ENCODE measurements at regions not wholly inside any gene's neighbourhood (a gene's known extent, or its start where the extent isn't known, plus 50 kb on each side); places are given as distances from the start of the nearest gene placed in this dataset.

DNA sequence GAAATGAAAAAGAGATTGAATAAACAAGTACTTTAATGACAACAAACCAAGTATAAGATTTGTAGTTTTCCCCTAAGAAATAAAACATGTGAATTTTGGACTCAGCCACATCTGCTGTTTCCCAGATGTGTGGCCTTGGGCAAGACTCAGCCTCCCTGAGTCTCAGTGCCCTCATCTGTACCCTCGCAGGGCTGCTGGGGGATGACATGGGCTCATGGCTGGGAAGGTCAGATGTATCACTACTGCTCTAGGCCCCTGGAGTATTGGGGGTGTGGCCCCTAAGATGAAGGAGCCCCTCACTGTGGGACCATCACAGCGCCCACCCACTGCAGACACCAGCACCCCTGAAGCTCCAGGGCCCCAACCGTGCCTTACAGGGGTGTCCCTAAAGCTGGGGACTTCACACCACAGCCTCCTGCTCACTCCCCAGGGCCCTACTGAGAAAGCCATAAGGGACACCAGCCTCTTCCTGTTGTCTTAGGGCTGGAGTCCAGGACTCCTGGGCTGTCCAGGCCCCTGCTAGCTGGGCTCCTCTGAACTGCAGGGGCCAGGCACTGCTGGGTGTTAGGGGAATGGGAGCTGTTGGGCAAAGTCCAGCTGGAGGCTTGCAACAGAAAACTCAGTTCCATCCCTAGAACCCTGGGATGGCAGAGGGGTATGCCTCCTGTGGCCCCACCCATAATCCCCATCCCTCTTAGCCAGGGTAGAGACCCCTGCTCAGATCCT is 104.0 kb upstream of the WNT4 start:
- no peak for ATAC-seq

DNA sequence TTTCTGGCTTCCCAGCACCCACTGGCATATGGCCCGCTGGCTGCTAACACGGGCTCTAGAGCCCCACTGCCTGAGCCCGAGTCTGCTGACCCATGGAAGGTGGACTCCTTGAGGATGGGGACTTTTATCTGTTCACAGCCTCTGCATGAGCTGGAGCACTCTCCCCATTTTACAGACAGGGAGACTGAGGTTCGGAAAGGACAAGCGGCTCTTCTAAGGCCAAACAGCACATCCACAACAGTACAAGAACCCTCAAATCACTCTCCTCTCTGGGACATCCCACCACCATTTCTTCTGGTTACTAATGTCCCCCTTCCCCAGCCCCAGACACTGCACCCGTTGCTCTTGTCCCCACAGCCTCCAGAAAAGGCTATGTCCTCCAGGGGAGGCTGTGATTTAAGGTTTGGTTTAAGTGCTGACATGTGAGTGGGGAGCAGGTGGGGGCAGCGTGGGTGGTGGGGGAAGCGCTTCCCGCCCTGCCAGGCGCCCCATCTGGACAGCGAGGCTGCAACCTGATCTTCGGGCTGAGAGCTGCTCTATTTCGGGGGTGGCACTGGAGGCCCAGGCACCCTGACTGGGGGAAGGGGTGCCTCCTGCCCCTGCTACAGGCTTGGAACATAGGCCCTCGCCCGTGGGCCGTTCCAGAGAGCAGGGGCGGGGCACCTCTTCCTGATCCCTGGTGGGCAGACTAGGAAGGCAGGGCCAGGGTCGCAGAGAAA is 104.8 kb upstream of the WNT4 start:
- ATAC-seq: no peak

DNA sequence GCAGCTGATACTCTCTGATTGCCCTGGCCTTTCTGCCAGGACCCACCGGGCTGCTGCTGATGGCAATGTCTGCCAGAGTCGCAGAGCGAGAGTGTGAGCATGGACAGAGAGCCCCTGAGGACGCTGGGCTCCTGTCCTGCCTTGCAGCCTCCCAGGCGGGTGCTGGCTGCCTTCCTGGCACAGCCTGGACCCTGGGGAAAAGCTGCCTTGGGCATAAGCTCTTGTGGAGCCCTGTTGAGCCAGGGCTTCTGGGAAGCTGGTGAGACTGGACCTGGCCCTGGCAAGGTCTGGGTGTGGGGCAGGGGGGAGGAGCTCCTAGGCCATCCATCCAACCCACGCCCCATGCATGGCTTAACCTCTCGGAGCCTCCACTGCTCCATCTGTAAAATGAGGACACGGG is 105.8 kb upstream of the WNT4 start:
- no peak for ATAC-seq

DNA sequence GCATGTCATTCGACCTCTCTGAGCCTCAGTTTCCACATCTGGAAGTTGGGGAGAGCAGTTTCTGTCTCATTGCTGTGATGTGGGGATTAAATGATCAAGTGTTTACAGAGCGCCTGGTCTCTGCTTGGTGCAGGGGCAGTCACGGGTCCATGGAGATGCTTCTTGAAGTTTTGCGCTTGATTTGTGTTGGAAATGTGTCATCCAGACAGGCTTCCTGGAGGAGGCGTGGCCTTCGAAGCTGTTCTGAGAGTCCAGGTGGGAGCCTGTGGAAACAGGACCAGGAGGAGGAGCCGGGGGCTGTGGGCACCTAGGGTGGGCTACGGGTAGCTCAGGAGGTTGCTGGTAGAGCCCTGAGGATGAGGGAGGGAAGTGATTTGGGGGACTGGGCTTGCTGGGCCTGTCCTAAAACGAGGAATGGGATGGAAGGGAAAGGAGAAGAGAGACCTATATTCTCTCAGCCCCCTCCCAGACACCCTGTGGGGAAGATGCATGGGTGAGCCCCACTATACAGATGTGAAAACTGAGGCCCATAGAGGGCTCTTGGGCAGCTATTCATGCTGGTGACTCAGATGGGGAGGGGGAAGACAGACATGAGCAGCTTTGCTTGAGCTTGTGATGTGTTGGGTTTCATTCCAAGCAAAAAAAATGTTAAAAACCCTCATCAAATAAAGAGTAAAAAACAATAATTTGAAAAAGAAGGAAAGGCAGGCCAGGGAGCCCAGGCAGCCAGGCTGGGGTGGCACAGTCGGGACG is 107.2 kb upstream of the WNT4 start:
- ATAC-seq: no peak

DNA sequence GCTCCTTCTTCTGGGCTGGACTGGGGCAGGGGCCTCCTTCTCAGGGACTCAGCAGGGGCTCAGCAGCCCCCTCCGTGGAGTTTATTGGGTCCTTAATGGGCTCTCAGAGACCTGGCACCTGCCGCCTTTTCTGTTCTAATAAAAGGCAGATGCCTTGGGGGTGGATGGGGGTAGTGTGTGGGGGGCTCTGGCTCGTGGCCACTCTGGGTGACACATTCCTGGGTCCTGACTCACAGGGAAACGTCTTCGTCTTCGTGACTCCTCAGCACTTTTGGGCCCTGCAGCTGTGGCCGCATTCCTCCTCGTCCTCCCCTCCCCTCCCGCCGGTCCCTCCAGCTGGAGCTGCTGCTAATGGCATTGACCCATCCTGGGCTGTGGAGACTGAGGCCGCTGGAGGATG is 107.8 kb upstream of the WNT4 start:
- ATAC-seq: no peak

DNA sequence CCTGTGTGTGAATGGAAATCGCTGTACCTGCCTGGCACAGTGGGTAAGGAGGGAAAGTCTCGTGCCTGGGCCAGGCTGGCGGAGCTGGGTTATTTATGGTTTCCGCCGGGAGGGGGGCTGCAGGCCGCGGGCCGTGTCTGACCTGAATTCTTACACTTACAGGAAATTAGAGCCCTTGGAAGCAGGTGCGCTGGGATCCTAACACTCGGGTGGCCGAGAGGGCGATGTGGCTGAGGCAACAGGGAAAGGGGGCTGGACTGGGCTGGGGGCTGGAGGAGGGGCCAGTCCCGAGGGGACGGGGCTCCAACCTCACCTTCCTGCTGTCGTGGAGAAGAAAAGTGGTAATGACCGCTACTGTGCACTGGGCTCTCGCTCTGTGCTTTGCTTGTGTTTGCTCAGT is 109.4 kb upstream of the WNT4 start:
- ATAC-seq: no peak

DNA sequence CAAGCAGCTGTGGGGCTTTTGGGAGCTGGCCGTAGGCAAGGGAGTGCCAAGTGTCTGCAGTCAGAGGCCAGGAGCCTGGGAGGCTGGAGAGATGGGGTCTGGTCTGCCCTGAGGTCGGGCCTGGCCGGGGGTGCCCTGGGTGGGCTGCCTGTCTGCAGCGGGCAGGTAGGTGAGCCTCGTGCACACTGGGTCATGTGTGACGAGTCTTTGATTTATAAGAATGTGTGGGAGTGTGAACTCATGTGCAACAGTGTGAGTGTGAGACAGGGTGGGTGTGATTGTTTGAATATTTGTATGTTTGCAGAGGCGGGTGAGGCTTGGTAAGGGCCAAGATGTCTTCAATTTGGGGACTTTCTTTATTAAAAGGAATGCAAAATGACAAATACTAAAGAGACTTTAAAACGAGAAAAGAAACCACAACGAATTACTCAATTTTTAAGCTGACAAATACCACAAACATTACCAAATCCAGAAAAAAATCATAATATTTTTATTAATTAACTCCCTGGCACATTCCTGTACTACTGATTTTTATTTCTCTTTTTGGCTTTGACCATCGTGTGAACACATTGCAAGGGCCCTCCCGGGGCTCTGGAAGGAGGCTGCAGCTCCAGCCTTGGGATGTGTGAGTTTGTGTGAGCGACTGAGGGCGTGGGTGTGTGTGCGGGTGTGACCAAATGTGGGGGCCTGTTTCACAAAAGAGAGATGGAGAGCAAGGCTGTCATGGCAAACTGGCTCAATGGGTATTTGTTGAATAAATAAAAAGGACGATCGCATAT is 110.3 kb upstream of the WNT4 start:
- ATAC-seq: no peak

DNA sequence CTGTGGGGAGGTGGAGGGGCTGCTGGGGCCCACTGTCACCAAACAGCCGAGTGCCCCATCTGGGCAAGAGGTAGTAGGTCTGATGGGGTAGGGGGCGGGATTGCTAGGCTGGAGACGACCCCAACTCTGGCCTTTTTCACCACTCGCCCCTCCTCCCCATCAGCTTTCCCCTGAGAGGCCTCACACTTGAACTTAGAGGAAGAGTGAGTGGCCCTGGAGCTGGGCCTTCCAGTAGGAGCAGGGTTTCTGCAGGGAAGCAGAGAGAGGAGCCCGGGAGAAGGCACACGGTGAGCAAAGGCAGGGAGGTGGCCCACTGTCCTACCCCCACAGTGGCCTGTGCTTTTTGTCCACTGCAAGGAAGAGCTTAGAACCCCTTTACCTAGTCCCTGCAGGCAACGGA is 111.9 kb upstream of the WNT4 start:
- ATAC-seq: no peak

DNA sequence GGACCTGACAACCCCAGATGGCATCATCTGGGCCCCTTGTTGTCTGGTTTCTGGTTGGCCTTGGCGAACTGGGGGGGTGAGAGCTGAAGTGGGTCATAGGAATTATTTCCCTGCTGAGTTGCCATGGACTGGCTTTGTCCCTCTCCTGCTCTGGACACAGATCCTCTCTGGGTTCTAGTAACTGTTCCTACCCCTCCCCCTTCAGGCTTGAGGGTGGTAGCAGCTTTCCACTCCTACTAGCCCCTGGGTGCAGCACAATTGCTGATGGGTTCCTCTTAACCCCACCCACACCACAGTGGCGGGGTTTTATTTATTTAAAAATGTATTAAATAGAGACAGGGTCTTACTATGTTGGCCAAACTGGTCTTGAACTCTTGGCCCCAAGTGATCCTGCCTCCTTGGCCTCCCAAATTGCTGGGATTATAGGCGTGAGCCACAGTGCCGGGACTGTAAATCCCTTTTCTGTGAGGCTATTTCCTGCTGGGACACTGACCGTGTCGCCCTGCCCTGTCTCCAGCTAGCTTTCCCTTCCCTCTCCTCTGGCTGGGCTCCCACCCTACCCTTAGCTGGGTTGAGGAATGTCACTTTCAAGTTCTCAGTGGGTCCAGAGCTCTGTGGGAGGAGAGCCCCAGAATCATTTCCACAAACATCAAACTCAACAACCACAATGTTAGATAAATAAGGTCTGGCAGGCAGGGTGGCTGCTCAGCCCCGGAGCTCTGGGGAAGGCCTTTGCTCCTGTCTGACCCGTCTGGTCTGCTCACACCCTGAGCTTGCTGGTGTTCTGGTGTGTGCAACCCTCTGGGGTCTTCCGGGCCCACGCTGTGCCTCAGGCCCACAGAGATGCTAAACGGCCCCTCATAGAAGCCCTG is 112.7 kb upstream of the WNT4 start:
- no peak for ATAC-seq

DNA sequence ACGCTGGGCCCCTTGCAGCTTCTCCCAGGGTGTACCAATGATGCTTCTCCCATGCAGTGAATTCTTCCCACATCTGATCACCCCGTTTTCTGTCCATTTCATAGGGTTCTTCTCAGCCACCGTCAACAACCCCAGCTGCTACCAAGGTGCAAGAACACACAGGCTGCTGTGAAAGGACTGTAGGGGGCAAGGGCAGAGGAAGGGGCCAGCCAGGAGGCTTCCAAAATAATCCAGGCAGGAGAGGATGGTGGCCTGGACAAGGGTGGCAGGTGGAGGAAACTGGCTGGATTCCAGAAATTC is 113.3 kb upstream of the WNT4 start:
- ATAC-seq: no peak

DNA sequence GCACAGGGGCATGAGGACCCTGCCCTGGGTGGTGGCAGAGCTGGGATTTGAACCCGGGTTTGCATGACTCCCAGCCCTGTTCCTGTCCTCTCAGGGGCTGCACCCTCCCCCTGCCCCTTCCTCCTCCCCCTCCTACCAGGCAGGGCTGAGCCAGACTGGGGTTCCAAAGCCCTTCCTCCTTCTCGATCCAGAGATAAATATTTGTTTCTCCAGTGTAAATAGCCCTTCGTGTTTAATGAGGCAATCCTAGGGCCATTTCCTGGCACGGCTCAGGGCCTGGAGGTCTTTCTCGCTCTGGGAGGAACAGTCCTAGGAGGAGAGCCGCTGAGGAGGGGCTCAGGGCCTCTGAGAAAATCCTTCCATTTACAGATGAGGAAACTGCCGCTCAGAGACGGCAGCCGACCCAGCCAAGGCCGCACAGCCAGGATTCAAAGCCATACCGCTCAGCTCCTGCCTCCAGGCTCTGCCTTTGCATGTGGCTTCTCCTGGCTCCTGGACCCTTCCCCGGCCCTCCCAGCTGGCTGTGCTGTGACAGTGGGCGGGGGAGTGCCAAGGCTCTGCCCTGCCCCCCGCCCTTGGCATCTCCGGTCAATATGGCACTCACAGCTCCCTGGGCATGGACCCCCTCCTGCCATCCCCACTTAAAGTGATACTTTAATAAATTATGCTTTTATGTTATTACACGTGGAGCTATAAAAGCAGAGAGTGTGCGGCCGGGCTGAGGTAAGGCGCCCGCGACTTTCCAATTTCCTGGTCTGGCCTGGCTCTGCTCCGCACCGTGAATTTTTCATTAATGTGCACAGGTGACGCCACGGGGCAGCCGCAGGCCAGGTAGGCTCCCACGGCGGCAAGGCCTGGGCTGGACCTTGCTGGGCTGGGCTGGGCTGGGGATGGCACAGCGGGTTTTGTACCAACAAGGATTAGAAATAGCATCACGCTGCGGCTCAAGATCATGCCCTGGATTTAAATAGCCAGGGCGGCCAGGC is 114.7 kb upstream of the WNT4 start:
- no peak for ATAC-seq

DNA sequence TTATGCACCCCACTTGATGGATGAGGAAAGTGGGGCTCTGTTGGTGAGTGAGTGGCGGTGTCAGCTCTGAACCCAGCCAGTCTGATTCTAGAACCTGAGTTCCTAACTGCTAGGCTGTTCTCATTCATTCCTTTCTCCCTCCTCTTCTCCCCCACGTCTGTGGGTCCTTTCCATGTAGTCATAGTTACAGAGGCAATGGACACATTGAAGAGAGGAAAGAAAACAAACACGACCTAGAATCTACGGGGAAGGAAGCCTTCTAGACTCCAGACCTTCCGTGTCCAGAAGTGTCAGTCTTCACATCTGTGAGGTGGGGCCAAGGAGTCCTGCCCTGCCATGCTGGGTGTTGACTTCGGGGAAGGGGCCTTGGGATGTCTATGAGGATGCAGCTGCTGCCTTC is 115.8 kb upstream of the WNT4 start:
- no peak for ATAC-seq

DNA sequence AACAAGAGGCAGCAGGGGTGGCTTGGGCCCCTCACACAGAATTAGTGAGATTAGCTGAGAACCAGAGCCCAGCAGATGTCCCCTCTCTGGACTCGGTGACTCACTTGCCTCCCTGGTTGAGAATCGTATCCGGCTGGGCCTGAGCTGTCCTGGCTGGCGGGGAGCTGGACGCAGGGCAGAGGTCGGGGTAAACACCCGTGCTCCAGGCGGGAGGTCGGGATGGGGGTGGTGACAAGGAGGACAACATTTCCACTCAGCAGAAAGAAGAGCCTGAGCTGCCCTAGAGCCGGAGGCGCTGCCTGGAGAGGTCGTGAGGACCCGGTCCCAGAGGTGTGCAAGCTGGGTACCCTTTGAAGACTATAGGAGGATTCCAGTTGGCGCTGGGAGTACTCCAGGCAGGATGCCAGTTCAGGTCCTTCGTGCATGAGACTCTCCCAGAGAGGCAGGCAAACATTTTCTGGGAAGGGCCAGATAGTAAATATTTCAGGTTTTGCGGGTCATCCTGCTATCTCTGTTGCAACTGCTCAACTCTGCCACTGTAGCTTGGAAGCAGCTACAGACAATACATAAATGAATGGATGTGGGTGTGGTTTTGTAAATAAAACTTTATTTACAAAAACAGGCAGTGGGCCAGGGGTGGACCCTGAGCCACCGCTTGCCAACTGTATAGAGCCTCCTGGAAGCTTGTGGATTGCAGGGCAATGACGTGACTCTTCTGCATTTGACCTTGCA is 116.8 kb upstream of the WNT4 start:
- ATAC-seq: no peak

DNA sequence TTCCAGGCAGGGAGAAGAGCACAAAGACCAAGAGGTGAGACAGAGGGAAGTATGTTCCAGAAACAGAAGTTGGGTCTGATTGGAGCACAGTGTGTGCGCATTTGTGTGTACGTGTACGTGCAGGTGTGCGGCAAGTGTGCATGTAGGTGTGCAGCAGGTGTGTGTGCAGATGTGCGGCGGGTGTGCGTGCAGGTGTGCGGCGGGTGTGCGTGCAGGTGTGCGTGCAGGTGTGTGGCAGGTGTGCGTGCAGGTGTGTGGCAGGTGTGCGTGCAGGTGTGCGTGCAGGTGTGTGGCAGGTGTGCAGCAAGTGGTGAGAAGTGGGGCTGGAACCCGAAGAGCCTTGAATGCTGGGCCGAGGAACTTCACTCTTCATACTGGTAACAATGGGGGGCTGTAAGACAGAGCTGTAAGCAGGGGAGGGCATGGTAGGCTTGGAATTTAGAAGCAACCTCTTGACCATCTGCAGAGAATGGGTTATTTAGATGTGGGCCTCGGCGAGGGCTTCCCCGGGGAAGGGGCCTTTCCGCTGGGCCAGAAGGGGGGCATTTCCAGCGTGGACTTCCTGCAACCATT is 118.0 kb upstream of the WNT4 start:
- ATAC-seq: no peak

DNA sequence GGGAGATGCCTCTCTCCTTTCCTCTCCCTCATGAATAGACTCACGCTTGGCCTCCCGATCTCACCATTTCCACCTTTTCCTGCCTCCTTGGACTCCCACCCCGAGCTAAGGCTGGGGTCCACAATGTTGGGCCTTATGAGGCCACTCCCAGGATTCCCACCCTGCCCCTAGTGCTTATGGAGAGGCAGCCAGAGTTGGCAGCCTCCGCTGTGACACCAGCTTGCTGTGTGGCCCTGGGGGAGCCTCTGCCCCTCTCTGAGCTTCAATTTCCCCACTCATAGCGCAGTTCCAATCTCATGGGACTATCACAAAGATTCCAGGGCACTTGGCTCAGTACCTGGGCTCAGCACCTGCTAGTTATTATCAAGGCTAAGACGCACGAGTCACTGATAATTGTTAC is 118.7 kb upstream of the WNT4 start:
- no peak for ATAC-seq

DNA sequence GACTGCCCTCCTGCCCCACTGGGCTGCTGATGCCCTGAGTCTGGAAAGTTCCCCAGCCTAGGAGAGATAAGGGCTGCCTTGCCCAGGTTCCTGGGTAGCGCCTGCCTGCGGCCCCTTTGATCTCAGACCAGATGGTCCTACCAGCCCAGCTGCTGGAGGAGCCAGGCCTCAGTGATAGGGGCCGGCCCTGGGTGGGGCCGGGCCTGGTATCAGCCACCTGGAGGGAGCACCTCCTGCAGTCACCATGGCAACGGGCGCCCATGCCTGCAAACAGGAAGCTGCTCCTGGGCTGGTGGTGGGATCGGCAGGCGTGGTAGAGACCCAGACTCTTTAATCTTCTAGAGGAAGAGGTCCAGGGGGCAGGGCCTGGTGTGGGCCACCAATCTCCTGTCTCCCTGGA is 119.7 kb upstream of the WNT4 start:
- ATAC-seq: no peak

DNA sequence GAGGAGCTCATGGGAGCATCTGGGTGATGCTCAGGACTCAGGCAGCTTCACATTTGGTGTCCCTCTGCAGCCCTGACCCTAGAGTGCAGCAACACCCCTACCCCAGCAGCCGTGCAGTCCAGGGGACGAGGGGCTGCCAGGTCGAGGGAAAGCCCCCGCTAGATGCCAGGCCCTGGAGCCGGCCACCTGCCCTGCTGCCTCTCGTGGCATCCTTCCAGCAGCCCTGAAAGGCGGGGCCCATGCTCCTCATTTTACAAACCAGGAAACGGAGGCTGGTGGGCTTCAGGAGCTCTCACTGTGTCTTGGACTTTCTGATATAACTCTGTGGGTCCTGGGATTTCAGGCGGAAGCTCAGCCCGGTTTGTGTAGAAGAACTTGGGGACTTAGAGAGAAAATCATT is 120.5 kb upstream of the WNT4 start:
- no peak for ATAC-seq

DNA sequence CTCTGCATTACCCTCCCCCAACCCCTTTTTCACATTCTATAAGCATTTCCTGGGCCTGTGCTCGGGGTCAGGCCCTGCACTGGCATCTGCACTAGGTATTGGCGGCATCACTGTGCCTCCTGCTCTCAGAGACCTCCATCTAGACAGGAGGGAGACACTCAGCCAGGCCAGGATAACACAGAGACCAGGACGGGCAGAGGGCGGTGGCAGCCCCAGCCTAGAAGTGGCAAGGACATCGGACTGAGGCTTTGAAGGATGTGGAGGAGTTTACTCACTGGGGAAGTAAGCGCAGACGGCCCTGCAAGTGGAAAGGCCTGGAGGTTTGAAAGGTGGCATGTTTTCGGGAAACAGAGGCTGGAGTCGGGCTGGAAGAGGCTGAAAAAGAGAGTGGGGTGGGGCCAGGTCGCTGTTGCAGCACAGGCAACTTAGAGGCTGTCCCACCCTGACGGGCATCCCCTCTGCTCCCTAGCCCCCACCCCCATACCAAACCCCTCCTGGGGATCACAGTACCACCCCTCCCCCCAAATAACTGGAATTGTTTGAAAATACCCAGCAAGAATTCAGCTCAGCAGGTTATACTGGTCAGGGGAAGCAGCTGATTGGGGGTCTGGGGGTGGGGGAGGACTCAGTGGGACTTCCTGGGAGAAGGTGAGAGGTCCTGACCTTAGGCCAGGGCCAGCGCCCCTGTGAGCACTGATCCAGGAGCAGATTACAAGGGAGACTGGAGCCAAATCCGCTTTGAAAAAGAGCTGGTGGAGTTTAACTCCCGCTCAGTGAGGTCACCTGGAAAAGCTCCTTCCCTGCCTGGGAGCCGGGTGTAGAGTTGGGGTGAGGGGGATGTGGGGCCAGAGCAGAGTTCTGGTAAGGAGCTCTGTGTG is 121.8 kb upstream of the WNT4 start:
- no peak for ATAC-seq

DNA sequence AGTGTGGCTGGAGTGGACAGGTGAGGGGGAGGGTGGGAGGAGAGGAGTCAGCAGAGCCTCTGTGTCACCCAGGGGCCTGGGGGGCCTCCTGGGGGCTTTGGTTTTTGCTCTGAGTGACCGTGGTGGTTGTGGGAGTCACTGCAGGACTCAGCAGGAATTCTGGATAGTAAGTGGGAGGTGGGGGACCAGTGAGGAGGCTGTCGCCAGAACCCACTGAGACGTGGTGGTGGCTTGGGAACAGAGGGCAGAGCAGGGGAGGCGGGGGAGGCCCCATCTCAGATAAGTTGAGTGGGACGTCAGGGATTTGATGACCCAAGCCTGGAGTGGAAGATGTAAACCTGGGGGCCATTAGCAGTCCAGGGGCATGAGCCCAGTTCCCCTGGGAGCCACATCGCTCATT is 123.2 kb upstream of the WNT4 start:
- no peak for ATAC-seq
